Neuron (in vitro differentiated cells): ENCODE measurements at regions not wholly inside any gene's neighbourhood (a gene's known extent, or its start where the extent isn't known, plus 50 kb on each side); places are given as distances from the start of the nearest gene placed in this dataset.
"Not testable (repeated sequence)": the region's sequence is repeated elsewhere in the genome, so short reads cannot be mapped to it uniquely, and the experiment has no call there.

Source experiments
- H2AFZ ChIP-seq: one replicate; pipeline ENCODE4 v1.6.1; 2013; ENCODE audit warnings: low read depth, mild to moderate bottlenecking, inconsistent platforms, low read length, moderate library complexity
- H3K27me3 ChIP-seq: one replicate; pipeline ENCODE4 v1.6.1; 2013; ENCODE audit warnings: low read length; ENCODE audit not compliant: insufficient read depth
- H3K36me3 ChIP-seq: one replicate; pipeline ENCODE4 v1.6.1; 2013; ENCODE audit warnings: low read length; ENCODE audit not compliant: insufficient read depth
- H3K4me1 ChIP-seq: one replicate; pipeline ENCODE4 v1.6.1; 2013; ENCODE audit warnings: low read length; ENCODE audit not compliant: insufficient read depth
- H3K4me3 ChIP-seq: 2 replicates; pipeline ENCODE4 v1.5.1; 2013; ENCODE audit warnings: mild to moderate bottlenecking, low read length, moderate library complexity
- H3K9me3 ChIP-seq: one replicate; pipeline ENCODE4 v1.6.1; 2013; ENCODE audit warnings: low read length

DNA sequence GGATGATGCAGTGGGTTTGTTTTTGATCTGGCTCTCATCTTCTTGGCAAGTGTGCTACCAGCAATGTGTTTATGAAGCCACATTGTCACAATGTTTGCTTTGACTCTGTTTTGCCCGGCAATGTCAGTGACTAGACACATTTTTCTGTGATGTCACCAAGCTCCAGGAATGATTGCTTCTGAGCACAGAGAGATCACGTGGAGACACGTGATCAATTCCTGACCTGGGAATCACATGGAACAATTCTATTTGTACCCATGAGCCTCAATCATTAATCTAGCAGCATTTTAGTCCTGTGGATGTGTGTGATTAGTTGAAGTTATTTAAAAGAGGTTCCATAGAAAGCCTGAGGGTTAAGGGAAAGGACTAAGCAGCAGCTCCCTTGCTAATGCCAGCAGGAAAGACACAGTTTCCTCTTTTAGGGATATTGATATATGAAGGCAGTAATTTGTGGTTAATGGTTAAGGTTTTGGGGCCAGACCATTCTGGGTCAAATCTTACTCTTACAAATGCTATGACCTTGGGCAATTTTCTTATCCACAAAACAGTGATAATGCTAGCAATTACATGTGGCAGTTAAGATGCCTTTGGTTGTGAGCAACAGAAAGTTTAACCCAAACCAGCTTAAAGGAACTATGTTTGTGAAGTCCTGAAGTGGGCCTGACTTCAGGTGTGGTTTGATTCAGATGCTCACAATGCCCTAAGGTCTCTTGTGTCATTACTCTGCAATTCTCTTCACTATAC, 59.0 kb downstream of the FASLG start:
- H3K9me3 ChIP-seq: no peaks in the 10 kb centered on the region
- no peak overlapping the region for H3K4me3 ChIP-seq
- H3K4me1 ChIP-seq: peaks cover 10% of the 10 kb centered on the region
- no peaks in the 10 kb centered on the region for H3K27me3 ChIP-seq
- H3K36me3 ChIP-seq: no peaks in the 10 kb centered on the region
- H2AFZ ChIP-seq: no peak overlapping the region

DNA sequence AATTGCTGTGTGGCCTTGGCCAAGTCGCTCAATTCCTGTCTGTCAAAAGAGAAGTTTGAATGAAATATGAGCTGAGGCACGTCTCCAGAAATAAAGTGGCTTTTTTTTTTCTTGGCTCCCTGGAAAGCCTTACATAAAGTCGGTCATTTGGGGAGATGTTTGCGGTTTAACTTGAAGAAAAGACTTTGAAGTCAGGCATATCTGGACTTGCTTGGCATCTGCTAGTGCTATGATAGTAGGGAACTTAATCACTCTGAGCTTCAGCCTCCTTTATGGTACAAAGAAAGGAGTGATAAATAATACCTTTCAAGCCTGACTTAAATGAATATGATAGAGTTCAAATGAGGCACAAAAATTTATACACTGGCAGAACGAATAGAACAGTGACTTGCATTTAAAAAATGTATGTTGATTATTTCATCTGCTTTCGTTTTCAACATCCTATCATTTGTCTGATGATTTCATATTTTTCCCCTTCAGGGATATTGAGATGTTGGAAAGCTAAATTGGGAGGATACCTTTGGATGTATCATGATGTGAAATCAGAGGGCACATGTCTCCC, 60.2 kb downstream of the FASLG start:
- Histone ChIP-seq H3K4me1 (peaks cover 10% of the 10 kb centered on the region), H3K36me3 (no peaks in the 10 kb centered on the region), H3K9me3 (no peaks in the 10 kb centered on the region), H3K27me3 (no peaks in the 10 kb centered on the region), H3K4me3 (no peak overlapping the region), H2AFZ (no peak overlapping the region)

DNA sequence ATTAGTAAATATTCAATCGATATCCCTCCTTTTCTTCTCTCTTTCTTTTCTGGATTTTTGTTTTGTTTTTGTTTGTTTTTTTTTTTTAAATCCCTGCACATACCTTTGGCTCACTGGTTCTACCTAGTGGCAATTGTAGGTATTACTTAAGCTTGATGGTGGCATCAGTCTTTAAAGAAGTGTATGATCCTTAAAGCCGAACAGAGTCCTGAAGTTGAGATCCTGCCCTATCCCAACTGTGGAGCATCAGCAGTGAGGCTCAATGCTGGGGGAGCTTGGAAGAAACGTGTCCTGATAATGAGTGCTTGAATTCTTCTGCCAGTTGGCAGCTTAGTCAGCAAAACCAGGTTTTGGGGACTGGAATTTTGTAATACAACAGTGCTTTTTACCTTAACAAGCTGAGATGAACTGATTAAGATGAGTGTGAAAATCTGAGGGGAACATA, 60.8 kb downstream of the FASLG start:
- Histone ChIP-seq H3K36me3 (no peaks in the 10 kb centered on the region), H3K4me1 (peaks cover 10% of the 10 kb centered on the region), H3K4me3 (no peak overlapping the region), H2AFZ (no peak overlapping the region), H3K9me3 (no peaks in the 10 kb centered on the region), H3K27me3 (no peaks in the 10 kb centered on the region)

DNA sequence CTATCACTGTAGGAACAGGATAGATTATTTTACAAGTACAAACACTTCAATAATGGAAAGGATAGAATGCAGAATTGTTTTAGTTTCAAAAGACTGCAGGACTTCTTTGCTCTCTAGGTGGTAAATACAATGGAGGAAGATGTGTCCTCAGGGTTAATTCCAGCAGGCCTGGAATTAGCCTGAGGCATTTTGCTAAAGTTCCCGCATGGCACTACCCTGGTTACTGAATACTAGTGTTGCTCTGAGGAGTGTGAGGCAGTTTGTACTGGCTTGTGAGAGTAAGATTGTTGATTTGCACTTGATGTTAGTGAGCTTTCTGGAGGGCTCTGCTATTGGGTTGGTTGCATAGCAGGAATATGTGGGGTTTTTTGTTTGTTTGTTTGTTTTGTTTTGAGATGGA, 61.4 kb downstream of the FASLG start:
- no peaks in the 10 kb centered on the region for H3K9me3 ChIP-seq
- H3K27me3 ChIP-seq: no peaks in the 10 kb centered on the region
- H3K36me3 ChIP-seq: no peaks in the 10 kb centered on the region
- no peak overlapping the region for H3K4me3 ChIP-seq
- no peak overlapping the region for H2AFZ ChIP-seq
- H3K4me1 ChIP-seq: peaks cover 10% of the 10 kb centered on the region

DNA sequence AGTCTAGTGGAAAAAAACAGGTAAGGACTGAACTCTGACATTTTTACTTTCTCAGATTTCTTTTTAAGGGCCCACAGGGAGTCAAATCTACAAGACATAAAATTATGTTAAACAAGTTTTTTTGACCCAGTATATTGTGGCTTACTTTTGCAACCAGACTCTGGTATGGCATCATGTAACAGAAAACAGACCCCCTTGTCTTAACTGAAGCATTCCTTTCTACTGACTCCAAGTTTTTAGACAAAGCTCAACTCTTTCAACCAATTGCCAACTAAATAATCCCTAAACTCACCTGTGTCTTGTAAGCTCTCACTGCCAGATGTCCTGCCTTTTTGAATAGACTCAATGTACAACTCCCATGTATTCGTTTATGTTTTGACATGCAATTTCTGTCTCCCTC, 64.3 kb downstream of the FASLG start:
- H2AFZ ChIP-seq: no peak overlapping the region
- H3K4me3 ChIP-seq: no peak overlapping the region
- no peaks in the 10 kb centered on the region for H3K4me1 ChIP-seq
- H3K36me3 ChIP-seq: no peaks in the 10 kb centered on the region
- no peaks in the 10 kb centered on the region for H3K9me3 ChIP-seq
- no peaks in the 10 kb centered on the region for H3K27me3 ChIP-seq

DNA sequence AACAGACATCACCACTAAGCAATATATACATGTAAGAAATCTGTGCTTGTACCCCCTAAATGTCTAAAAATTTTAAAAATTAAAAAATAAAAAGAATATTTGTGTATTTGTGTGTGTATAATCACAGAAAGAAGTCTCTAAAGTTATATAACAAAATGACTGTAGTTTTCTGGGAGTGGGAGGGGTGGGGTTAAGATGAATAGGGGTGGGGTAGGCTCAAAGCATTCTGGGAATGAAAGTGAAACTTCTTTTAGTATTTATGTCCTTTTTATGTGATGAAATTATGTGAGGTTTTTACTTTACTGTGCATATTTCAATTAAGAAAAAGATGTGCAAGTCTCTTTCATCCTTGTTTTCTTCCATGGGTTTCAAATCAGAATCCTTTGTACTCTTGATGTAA, 65.3 kb downstream of the FASLG start:
- Histone ChIP-seq H3K27me3 (no peaks in the 10 kb centered on the region), H2AFZ (no peak overlapping the region), H3K4me1 (no peaks in the 10 kb centered on the region), H3K4me3 (no peak overlapping the region), H3K9me3 (no peaks in the 10 kb centered on the region), H3K36me3 (no peaks in the 10 kb centered on the region)

DNA sequence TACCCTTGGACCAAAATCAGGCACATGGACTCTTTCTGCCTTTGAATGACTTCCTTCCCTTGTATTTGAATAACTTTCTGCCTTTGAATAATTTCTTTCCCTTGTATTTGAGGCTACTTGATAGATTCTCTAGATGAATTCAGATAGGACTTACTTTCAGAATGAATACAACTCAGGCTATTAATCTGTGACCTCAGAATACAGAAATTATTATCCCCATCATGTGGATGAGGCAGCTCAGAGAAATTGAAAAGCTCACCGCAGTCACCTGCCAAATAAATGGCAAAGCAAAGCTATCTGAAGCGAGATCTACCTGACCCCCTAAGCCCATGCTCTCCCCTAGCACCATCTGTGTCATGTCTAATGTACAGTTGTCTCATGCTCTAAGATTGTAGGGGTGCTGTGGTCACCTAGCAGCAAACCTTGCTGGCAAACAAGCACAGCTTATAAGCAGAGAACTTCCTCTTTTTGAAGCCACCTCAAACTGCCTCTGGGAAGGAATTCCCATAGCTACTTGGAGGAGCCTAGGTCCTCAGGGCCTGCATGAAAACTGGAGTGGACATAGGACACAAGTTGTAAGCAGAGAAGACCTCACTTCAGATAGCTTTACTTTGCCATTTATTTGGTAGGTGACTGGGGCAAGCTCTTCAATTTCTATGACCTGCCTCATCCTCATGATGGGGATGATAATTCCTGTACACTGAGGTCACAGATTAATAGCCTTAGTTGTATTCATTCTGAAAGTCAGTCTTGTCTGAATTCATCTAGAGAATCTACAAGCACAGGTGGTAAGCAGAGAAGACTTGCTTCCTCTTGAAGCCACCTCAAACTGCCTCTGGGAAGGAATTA, 66.1 kb downstream of the FASLG start:
- Histone ChIP-seq H3K27me3 (no peaks in the 10 kb centered on the region), H2AFZ (no peak overlapping the region), H3K4me3 (no peak overlapping the region), H3K36me3 (no peaks in the 10 kb centered on the region), H3K4me1 (no peaks in the 10 kb centered on the region), H3K9me3 (no peaks in the 10 kb centered on the region)

DNA sequence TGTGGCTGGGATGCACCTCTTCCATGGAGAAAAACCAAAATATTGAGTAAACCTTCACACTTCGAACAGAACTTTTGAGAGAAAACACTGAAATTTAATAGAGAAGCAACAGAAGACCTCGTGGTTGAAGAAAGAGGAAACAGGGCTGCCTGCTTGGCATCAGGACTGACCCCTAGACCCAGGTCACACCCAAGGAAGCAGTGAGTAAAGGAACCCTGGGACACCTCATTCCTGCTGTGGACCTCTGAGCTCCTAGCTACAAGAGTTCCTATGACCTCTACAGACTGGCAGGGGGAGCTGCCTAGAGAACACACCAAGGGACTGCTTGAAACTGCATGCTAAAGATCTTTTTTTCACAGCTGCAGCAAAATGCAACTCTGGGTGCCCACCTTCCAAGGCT, 67.8 kb downstream of the FASLG start:
- H3K27me3 ChIP-seq: no peaks in the 10 kb centered on the region
- no peaks in the 10 kb centered on the region for H3K4me1 ChIP-seq
- H2AFZ ChIP-seq: no peak overlapping the region
- H3K36me3 ChIP-seq: no peaks in the 10 kb centered on the region
- no peak overlapping the region for H3K4me3 ChIP-seq
- no peaks in the 10 kb centered on the region for H3K9me3 ChIP-seq

DNA sequence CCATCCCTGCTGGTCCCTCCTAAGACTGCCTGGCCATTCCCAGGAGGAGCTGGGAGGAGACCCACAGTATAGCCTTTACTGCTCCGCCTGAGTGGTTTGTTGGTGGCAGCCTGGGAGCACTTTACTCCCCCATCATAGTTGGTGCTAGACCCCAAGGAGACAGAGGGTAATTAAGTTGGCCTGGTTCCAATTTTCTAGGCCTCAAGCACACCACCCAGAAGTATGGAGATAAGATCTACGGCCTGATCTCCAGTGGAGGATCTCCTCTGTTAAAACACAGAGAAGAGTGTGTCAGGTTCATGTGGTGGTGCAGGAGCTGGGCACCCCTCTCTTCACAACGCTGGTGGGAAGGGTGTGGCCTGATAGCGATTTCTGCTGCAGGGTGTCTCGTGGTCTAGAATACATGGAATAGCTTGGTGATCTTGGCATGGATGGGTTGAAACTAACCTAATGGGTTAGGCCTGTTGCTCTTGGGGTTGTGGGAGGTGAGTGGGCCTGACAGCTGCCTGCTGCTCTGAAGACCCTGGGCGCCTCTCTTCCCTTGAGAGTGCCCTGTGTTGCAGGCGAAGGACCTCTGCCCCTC, 68.5 kb downstream of the FASLG start:
- Histone ChIP-seq H2AFZ (no peak overlapping the region), H3K36me3 (no peaks in the 10 kb centered on the region), H3K9me3 (no peaks in the 10 kb centered on the region), H3K4me1 (no peaks in the 10 kb centered on the region), H3K27me3 (no peaks in the 10 kb centered on the region), H3K4me3 (no peak overlapping the region)

DNA sequence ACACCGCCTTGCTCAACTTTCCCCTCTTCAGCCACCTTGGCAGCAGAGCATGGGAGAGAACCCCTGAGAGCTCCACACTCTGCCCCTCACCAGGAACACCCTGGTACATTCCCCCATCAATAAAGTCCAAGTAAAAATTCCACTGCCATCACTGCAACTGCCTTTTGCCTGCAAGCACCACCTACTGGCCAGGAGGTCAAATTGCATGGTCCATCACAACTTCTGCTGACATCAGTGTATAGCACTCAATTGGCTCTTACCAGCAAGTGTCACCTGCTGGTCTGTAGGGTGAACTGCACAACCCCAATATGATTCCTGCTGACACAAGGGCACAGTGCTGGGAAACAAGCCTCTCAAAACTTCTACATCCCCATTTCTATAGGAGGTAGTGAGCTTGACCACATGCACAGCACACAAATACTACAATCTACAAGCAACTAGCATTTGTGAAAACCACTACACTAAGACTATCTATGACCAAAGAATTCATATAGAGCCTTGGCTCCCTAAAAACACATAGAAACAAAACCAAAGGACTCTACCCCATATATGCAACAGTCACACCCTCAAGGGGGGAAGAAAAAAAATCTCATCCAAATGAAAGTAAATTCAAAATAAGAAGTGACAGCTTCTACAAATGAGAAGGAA, 69.2 kb downstream of the FASLG start:
- H3K9me3 ChIP-seq: no peaks in the 10 kb centered on the region
- no peaks in the 10 kb centered on the region for H3K36me3 ChIP-seq
- no peaks in the 10 kb centered on the region for H3K4me1 ChIP-seq
- no peaks in the 10 kb centered on the region for H3K27me3 ChIP-seq
- no peak overlapping the region for H2AFZ ChIP-seq
- no peak overlapping the region for H3K4me3 ChIP-seq

DNA sequence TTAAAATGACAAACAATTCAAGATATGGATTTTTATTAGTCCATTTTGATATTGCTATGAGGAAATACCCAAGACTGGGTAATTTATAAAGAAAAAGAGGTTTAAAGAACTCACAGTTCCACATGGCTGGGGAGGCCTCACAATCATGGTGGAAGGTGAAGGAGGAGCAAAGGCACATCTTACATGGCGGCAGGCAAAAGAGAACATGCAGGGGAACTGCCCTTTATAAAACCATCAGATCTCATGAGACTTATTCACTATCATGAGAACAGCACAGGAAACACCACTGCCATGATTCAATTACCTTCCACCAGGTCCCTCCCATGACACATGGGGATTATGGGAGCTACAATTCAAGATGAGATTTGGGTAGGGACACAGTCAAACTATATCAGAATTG, 69.8 kb downstream of the FASLG start:
- H2AFZ ChIP-seq, H3K36me3 ChIP-seq, H3K4me1 ChIP-seq, H3K27me3 ChIP-seq, H3K9me3 ChIP-seq, H3K4me3 ChIP-seq: not testable (repeated sequence)

DNA sequence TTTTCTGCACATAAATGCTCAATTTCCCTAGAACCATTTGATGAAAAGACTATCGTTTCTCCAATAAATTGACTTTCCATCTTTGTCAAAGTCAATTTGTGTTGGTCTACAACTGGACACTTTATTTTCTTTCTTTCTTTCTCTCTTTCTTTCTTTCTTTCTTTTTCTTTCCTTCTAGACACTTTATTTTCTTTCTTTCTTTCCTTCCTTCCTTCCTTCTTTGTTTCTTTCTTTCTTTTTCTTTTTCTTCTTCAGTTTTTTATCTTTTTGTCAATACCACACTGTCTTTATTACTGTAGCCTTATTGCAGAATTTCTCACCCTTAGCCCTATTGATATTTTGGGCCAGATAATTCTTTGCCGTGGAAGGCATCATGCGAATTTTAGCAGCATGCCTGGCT, 73.5 kb downstream of the FASLG start:
- Histone ChIP-seq H2AFZ (no peak overlapping the region), H3K4me3 (no peak overlapping the region), H3K4me1 (peaks cover 2% of the 10 kb centered on the region), H3K9me3 (no peaks in the 10 kb centered on the region), H3K36me3 (no peaks in the 10 kb centered on the region), H3K27me3 (no peaks in the 10 kb centered on the region)

DNA sequence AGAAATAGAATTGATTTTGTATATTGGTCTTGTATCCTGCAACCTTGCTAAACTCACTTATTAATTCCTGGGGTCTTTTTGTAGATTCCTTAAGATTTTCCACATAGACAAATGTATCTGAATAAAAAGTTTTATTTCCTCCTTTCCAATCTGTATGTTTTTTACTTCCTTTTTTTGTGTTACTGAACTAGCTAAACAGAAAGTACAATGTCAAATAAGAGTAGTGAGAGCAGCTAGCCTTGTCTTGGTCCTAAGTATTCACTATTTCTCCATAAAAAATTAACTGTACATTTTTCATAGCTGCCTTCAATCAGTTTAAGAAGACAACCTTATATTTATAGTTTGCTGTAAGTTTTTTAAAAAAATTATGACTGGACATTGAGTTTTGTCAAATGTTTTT, 74.9 kb downstream of the FASLG start:
- Histone ChIP-seq H2AFZ (no peak overlapping the region), H3K4me1 (peaks cover 2% of the 10 kb centered on the region), H3K36me3 (no peaks in the 10 kb centered on the region), H3K4me3 (no peak overlapping the region), H3K9me3 (no peaks in the 10 kb centered on the region), H3K27me3 (no peaks in the 10 kb centered on the region)
